ENCODE measurements at regions not wholly inside any gene's neighbourhood (a gene's known extent, or its start where the extent isn't known, plus 50 kb on each side); places are given as distances from the start of the nearest gene placed in this dataset.
"Not testable (repeated sequence)": the region's sequence is repeated elsewhere in the genome, so short reads cannot be mapped to it uniquely, and the experiment has no call there.

- Histone ChIP-seq H3K4me3 (ENCODE audit: low read length, poor library complexity, severe bottlenecking) (no peak overlapping the region), H3K4me2 (ENCODE audit: low read depth, low read length, poor library complexity, severe bottlenecking) (no peak overlapping the region), H3K79me2 (ENCODE audit: insufficient read depth, low read length) (no peaks in the 10 kb centered on the region), H3K9me3 (ENCODE audit: insufficient read depth, low read depth, low read length) (no peaks in the 10 kb centered on the region; the same call in 1 of the 2 replicates), H2AFZ (ENCODE audit: low read length) (no peak overlapping the region), H3K27me3 (ENCODE audit: insufficient read depth, low read length, poor library complexity, severe bottlenecking) (no peaks in the 10 kb centered on the region), H3F3A (ENCODE audit: low read depth) (no peaks in the 10 kb centered on the region), H3K9me2 (replicated peaks; ENCODE audit: low read depth, low read length) (no peaks in the 10 kb centered on the region), H3K4me1 (ENCODE audit: insufficient read depth, low read length, poor library complexity, severe bottlenecking) (no peaks in the 10 kb centered on the region), H3K36me3 (ENCODE audit: insufficient read depth, low read length) (no peaks in the 10 kb centered on the region), H4K20me1 (ENCODE audit: insufficient read depth, low read length, poor library complexity, severe bottlenecking) (no peaks in the 10 kb centered on the region), H3K9ac (ENCODE audit: low read depth, low read length, poor library complexity, severe bottlenecking) (no peak overlapping the region)
- TF ChIP-seq EZH2phosphoT487 (IDR thresholded peaks at IDR 0.05; ENCODE audit: borderline replicate concordance) (no peak), CTCF (conservative IDR thresholded peaks at IDR 0.05; ENCODE audit: low read length) (no peak)
Observed at GRCh38 chr11:71155846-71156245, 96.5 kb downstream of the SHANK2 start.

- Histone ChIP-seq H3K4me2 (ENCODE audit: low read depth, low read length, poor library complexity, severe bottlenecking) (no peak overlapping the region), H3K36me3 (ENCODE audit: insufficient read depth, low read length) (no peaks in the 10 kb centered on the region), H3K9ac (ENCODE audit: low read depth, low read length, poor library complexity, severe bottlenecking) (no peak overlapping the region), H3K9me2 (replicated peaks; ENCODE audit: low read depth, low read length) (no peaks in the 10 kb centered on the region), H3F3A (ENCODE audit: low read depth) (no peaks in the 10 kb centered on the region), H3K27me3 (ENCODE audit: insufficient read depth, low read length, poor library complexity, severe bottlenecking) (no peaks in the 10 kb centered on the region), H3K4me3 (ENCODE audit: low read length, poor library complexity, severe bottlenecking) (no peak overlapping the region), H2AFZ (ENCODE audit: low read length) (no peak overlapping the region), H3K79me2 (ENCODE audit: insufficient read depth, low read length) (no peaks in the 10 kb centered on the region), H4K20me1 (ENCODE audit: insufficient read depth, low read length, poor library complexity, severe bottlenecking) (no peaks in the 10 kb centered on the region), H3K4me1 (ENCODE audit: insufficient read depth, low read length, poor library complexity, severe bottlenecking) (no peaks in the 10 kb centered on the region), H3K9me3 (ENCODE audit: insufficient read depth, low read depth, low read length) (peaks cover 2% of the 10 kb centered on the region; the same call in 1 of the 2 replicates)
- TF ChIP-seq EZH2phosphoT487 (IDR thresholded peaks at IDR 0.05; ENCODE audit: borderline replicate concordance) (no peak), CTCF (conservative IDR thresholded peaks at IDR 0.05; ENCODE audit: low read length) (no peak)
Observed at GRCh38 chr11:71154261-71154805, 98.0 kb downstream of the SHANK2 start.

- TF ChIP-seq CTCF (conservative IDR thresholded peaks at IDR 0.05; ENCODE audit: low read length) (no peak), EZH2phosphoT487 (IDR thresholded peaks at IDR 0.05; ENCODE audit: borderline replicate concordance) (no peak)
- no peaks in the 10 kb centered on the region for H3K79me2 ChIP-seq (ENCODE audit: insufficient read depth, low read length)
- peaks cover 3% of the 10 kb centered on the region; the same call in 1 of the 2 replicates for H3K9me3 ChIP-seq (ENCODE audit: insufficient read depth, low read depth, low read length)
- no peaks in the 10 kb centered on the region for H3K27me3 ChIP-seq (ENCODE audit: insufficient read depth, low read length, poor library complexity, severe bottlenecking)
- H4K20me1 ChIP-seq (ENCODE audit: insufficient read depth, low read length, poor library complexity, severe bottlenecking): no peaks in the 10 kb centered on the region
- no peaks in the 10 kb centered on the region for H3K36me3 ChIP-seq (ENCODE audit: insufficient read depth, low read length)
- H3K4me1 ChIP-seq (ENCODE audit: insufficient read depth, low read length, poor library complexity, severe bottlenecking): no peaks in the 10 kb centered on the region
- no peaks in the 10 kb centered on the region for H3K9me2 ChIP-seq (replicated peaks; ENCODE audit: low read depth, low read length)
- H3K4me2 ChIP-seq (ENCODE audit: low read depth, low read length, poor library complexity, severe bottlenecking): no peak overlapping the region
- no peak overlapping the region for H2AFZ ChIP-seq (ENCODE audit: low read length)
- H3F3A ChIP-seq (ENCODE audit: low read depth): no peaks in the 10 kb centered on the region
- no peak overlapping the region for H3K4me3 ChIP-seq (ENCODE audit: low read length, poor library complexity, severe bottlenecking)
- no peak overlapping the region for H3K9ac ChIP-seq (ENCODE audit: low read depth, low read length, poor library complexity, severe bottlenecking)
Observed at GRCh38 chr11:71153005-71153390, 99.4 kb downstream of the SHANK2 start.

- not testable (repeated sequence) for H3K4me2 ChIP-seq (ENCODE audit: low read depth, low read length, poor library complexity, severe bottlenecking); H3K4me3 ChIP-seq (ENCODE audit: low read length, poor library complexity, severe bottlenecking); H3K9me3 ChIP-seq (ENCODE audit: insufficient read depth, low read depth, low read length)
Observed at GRCh38 chr11:71152312-71153004, 99.9 kb downstream of the SHANK2 start.

More at GRCh38 chr11:71152312-71153004, 99.9 kb downstream of the SHANK2 start:
- not testable (repeated sequence) for H3K36me3 ChIP-seq (ENCODE audit: insufficient read depth, low read length); H3F3A ChIP-seq (ENCODE audit: low read depth); H3K9me2 ChIP-seq (replicated peaks; ENCODE audit: low read depth, low read length); H3K9ac ChIP-seq (ENCODE audit: low read depth, low read length, poor library complexity, severe bottlenecking); H2AFZ ChIP-seq (ENCODE audit: low read length); H3K4me1 ChIP-seq (ENCODE audit: insufficient read depth, low read length, poor library complexity, severe bottlenecking); H3K79me2 ChIP-seq (ENCODE audit: insufficient read depth, low read length); H3K27me3 ChIP-seq (ENCODE audit: insufficient read depth, low read length, poor library complexity, severe bottlenecking); H4K20me1 ChIP-seq (ENCODE audit: insufficient read depth, low read length, poor library complexity, severe bottlenecking)
